Posterior cingulate gyrus (tissue), 11 donors: ENCODE measurements at regions not wholly inside any gene's neighbourhood (a gene's known extent, or its start where the extent isn't known, plus 50 kb on each side); places are given as distances from the start of the nearest gene placed in this dataset.
"Not testable (repeated sequence)": the region's sequence is repeated elsewhere in the genome, so short reads cannot be mapped to it uniquely, and the experiment has no call there.

ENCODE experiments used
- DNase-seq, 10 donors: peaks; one replicate each; pipeline versions ENCODE4 v3.0.0 to v3.0.0-alpha.2; 2020 to 2021; ENCODE audit warnings: mixed read lengths in 3 of 10
- intact Hi-C: fragments of 100-400 bp; cut with DNase I; formaldehyde crosslinking; loops from one replicate; pipeline ENCODE4 v1.15.1; 2023

DNA sequence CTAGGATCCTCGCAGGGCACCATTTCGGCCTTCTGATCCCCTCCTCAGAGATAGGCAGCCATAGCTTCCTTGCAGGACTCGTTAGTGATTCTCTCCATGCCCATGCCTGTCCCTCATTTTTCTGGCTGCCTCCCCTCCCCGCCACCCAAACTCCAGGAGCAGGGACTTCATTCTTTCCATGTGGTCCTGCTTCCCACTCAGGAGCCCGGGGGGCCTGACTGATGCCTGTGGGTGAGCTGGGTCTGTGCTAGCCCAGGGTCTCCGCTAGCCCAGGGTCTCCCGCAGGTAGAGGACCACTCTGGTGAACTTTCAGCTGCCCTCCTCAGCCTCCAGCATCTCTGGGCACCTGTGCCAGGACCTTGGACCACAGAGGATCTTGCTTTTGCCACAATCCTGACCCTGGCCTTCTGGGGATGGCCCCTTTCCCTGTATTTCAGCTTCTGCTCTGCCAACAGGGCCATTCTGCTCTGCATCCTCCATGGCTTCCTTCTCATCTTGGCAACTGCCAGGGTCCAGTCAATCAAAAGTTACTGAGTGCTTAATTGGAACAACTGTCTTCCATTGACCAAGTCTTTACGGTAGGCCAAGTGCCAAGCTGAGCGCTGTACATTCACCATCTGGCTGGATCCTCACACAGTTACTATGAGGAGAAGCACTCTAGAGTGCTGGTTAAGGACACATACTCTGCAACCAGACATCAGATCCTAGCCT lies 152.2 kb downstream of the EFNB1 start:
- peak in 1 of 10 donors; percentile 69 for DNase-seq
- intact Hi-C loops = no loop called here

DNA sequence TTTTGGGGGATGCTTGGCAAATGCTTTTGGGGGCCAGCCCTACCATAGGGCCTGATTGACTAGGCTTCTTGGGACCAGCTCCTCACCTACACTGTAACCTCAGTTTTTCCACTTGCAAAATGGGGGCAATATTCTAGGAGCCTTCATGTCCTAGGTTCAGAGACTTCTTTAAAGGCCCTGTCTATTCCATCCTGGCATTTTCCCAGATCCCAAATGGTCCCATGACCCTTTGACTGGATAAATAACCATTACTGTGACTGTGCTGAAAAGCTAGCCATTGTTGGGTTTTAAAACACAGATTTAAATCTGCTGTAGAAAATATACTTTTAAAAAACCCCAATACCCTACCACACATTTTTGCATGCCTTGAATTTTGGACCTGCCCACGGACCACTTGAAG lies 149.8 kb downstream of the EFNB1 start:
- DNase-seq = no peak
- intact Hi-C loops = no loop called here

DNA sequence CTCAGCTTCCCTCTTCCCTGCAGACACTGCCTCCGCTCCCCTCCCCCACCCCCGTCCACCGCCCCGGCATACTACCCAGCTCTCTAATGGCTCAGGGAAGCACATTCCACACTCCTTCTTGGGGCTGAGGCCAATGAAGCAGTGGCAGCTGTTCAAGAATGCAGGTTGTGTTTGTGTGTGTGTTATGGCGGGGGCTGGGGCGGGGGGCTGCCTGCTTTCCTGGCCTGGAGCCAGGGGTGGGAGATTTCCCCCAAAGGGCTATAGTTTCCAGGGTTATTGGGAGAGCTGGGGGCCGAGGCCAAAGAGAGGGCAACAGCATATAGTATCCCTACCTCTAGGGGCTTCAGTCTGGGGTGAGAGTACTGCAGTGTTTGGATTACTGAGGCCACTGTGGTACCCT lies 149.4 kb downstream of the EFNB1 start:
- no peak for DNase-seq
- intact Hi-C loops = no loop called here

DNA sequence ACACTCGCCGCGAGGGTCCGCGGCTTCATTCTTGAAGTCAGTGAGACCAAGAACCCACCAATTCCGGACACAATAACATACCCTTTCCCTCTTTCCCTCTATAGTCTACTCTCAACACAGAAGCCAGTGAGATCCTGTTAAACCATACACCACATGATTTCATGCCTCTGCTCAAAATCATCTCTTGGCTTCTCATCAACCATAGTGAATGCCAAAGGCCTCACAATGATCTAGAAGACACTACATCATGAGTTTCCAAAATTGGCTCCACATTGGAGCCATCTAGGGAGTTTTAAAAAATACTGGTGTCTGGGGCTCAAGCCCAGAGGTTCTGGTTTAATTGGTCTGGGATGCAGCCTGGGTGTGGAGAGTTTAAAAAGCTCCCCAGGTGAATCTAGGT lies 124.5 kb downstream of the EFNB1 start:
- intact Hi-C loops = no loop called here
- DNase-seq = no peak

DNA sequence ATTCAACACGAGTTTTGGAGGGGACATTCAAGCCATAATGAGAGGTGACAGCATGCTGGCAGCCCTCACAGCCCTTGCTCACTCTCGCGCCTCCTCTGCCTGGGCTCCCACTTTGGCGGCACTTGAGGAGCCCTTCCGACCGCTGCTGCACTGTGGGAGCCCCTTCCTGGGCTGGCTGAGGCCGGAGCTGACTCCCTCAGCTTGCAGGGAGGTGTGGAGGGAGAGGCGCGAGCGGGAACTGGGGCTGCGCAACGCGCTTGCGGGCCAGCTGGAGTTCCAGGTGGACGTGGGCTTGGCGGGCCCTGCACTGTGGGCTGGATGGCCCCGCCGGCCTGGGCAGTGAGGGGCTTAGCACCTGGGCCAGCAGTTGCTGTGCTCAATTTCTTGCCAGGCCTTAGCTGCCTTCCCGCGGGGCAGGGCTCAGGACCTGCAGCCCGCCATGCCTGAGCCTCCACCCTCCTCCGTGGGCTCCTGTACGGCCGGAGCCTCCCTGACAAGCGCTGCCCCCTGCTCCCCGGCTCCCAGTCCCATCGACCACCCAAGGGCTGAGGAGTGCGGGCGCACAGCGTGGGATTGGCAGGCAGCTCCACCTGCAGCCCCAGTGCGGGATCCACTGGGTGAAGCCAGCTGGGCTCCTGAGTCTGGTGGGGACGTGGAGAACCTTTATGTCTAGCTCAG lies 123.3 kb downstream of the EFNB1 start:
- intact Hi-C loops, DNase-seq: not testable (repeated sequence)

DNA sequence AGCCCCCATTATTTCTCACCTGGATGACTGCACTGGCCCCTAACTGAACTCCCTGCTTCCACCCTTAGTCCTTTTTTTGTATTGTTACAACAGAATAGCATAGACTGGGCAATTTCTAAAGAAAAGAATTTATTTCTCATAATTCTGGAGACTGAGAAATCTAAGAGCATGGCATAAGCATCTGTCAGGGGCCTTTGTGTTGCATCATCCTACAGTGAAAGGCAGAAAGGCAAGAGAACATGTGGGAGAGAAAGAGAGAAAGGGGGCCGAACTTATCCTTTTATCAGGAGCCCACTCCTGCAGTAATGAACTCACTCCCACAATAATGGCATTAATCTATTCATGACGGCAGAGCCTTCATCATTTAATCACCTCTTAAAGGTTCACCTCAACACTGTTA lies 122.1 kb downstream of the EFNB1 start:
- intact Hi-C loops = no loop called here
- no peak for DNase-seq

DNA sequence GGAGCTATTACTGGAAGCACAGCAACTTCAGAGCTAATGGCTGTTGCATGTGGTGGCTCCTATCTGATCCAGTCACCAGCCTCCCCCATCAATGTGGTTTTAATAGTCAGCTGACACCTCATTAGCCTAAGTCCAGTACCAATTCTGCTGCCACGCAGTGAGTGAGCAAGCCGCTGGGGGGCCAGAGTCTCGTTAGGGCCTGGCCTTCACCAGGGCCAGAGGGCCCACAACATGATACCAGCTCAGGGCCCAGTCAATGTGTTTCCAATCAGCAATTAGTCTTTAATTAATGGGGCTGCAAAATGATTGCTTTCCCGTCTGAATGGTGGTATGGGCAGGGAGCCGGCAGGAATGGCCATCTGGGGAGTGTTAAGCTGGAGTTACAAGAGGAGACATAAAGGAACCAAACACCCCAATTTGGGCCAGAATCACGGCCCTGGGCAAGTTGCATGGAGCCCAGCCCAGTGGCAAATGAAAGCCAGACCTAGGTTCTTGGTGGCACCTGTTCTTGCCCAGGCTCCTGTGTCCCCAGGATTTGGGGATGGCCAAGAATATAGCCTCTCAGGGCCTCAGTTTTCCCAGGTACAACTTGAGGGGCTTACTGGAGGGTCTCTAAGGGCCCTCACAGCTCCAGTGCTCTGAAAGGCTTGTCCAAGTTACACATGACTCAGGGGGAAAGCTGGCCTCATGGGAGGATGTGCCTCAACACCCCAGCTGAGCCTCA lies 119.2 kb downstream of the EFNB1 start:
- intact Hi-C loops = no loop called here
- no peak for DNase-seq

DNA sequence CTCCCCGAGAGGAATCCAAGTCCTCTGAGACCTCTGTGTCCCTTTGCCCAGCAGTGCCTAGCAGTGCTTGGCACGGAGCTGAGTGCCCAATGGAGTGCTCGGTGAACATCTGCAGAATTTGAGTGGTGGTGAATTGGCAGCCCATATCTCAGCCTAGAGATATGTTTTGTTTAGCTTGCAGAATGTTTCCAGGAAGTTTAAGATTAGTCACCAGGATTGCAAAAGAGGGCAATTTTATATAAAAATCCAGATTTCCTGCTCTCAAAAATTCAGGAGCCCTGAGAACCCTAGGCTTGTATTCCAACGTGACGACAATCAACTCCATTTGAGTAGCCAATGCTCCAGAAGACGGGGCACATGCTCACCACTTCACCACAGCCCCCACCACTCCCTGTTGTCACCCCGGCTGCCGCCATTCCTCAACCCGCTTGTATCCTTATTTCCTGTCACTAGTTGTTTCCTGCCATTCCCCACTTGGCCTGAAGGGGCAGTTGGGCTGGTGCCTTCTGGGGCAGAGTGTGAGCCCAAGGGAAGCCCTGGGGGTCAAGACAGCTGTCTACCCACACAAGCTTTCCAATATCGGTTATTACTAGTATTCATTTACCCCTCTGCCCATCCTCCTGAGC lies 116.9 kb downstream of the EFNB1 start:
- DNase-seq = no peak
- intact Hi-C loops = no loop called here

DNA sequence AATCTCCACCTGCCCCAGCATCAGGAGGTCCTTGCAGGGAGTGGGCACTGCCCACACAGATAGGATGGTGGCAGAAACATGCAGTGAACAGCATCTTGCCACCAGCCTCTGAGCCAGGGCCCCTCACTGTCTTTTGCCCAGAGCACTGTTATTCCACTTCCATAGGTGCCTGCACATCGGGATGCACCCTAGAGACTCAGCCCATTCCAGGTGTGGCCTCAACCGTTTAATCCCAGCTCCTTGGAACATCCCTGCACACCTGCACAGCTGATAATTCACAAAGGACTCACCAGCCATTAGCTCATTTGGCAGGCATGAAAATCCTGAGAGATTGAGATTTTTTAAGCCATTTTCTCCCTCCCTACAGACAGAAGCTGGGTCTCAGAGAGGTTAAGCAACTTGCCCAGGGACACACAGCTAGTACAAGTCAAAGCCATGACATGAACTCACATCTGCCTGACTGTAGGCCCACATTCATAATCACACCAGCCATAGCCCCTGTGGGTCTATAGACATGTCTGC lies 116.3 kb downstream of the EFNB1 start:
- intact Hi-C loops = no loop called here
- no peak for DNase-seq

DNA sequence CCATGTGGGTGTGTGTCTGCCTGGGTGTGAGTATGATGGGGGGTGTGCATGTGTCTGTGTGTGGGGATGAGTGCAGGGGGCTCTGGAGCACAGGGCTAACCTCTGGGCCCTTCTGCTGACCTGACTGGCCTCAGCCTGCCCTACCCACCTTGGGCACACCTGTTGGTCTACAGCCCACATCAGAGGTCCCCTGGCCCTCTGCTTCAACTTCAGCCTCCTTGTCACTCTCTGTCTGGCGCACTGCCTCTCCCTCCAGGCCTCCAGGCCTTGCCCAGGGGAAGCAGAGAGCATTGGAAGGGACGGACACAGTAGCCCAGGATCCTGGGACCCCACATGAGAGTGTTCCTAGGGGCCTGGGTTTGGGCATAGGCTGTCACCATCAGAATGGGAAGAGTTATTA lies 115.4 kb downstream of the EFNB1 start:
- intact Hi-C loops = no loop called here
- DNase-seq = no peak

DNA sequence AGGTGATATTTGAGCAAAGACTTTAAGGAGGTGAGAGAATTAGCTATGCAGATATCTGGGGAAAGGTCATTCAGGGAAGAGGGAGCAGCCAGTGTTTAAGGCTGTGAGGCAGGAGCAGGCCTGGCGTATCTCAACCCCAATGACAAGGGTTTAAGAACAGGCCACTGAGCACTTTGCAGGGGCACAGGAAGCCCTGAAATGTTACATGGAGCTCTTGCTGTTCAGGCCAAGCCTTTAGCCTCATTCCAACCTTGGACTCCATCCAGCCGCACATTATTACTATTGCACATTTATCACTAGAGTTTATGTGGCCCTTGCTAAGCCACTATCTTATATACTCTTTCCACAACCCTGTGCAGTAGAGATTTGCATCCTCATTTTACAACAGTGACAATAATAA lies 114.0 kb downstream of the EFNB1 start:
- intact Hi-C loops = no loop called here
- no peak for DNase-seq

DNA sequence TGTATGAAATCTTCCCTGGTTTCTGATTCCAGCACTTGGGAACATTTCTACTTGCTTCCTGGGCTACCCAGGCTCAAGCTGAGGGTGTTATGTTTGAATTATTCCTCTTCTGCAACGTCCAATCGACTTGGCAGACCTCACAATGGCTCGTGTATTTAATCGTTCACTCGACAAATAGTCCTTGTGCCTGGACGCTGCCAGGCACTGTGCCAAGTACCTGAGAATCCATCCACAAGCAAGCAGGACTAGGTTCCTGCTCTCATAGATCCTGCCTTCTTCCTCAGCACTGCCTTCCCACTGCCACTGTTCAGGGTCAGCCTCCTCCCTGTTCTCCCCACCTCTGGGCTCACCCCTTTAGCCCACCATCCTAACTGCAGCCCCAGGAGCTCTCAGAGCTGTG lies 113.3 kb downstream of the EFNB1 start:
- intact Hi-C loops = no loop called here
- DNase-seq = no peak

DNA sequence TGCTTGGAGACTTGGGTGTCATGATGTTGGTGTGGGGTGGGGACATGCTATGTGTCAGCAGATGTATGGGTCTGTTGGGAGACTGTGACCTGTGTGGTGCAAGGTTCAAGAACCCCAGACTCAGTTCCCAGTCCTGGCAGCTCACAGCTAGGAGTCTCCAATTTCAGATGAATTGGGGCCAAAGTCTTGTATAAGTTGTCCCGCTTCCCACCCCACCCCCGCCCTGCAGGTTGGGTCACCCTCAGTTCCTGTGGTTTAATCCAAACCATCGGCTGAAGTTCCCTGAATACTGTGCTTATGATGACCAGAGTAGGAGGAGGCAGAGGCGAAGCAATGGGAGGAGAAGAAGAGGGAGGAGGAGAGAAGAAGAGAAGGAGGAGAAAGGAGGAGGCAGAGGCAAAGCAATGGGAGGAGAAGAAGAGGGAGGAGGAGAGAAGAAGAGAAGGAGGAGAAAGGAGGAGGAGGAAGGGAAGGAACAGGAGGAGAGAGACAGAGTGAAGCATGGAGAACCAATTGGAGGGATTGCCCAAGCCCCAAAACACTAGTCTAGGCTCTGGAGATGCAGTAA lies 112.6 kb downstream of the EFNB1 start:
- intact Hi-C loops = no loop called here
- peak in 1 of 10 donors; percentile 3 for DNase-seq

DNA sequence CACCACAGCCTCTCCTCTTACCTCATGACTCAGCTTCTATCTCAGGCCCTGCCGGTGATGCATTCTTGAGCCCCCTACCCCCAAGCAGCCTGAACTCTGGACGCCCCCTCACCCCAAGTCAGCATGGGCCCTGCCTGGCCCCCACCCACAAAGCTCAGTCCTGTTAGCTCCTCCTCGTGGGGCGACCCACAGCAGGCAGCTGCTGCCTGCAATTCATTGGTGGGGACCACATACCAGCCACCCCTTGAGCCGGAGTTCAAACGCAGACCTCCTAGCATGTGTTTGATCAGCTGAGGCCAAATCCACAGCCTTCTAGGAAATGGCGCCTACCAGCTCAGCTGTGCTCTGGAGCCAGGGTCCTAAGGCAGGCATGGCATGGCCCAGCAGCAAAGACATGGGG lies 111.8 kb downstream of the EFNB1 start:
- intact Hi-C loops = no loop called here
- DNase-seq = peak in 1 of 10 donors; percentile 48

DNA sequence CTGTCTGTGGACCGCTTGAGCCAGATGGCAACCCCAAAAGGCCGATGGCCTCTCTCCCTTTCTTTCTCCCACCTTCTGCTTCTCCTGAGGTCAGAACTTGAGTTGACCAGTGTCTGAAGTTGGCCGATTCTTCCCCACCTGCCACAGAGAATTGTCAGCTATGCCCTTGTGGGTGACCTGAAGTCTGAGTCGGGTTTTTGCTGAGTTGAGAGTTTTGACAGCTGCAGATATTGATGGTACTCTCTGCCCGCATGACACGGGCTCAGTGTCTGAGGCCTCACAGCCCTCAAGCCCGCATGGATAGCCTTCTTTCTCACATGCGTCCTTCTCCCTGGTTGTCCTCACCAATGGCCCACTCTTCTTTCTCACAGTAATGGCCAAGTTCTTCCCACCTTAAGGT lies 111.0 kb downstream of the EFNB1 start:
- DNase-seq = peak in 1 of 10 donors; percentile 11
- intact Hi-C loops = no loop called here

DNA sequence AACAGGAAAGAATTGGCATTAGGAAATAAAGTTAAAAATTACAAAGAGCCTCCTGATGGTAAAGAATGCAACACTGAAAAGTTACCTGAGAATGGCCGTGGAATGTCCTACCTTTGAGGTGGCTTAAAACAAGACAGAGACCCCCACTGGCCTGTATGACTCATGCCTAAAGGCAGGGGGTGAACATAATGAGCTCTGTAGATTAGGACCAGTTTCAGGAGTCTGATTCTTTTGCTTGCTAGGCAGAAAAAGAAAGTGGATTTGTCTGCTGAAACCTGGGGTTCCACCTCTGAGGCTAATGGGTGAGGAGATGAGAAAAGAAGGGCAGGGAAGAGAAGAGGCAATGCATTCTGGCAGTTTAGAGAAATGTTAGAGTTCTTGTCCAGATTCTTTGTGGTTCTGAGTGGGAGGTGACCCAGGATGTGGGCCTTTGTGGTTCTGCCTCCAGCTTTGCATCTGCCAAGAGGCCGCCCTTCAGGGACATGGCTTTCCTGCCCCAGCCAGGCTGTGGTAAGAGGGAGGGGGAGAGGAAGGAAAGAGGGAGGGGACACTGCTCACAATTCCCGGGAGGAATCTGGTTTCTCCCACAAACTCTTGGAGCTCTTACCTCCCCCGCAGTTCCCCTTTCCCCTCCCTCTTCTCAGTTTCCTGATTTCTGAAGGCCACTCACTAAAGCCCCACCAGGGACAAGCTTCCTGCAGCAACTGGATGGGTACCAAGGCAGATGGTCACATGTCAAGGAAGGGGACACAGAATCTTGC lies 109.6 kb downstream of the EFNB1 start:
- DNase-seq = no peak
- intact Hi-C loops = no loop called here

DNA sequence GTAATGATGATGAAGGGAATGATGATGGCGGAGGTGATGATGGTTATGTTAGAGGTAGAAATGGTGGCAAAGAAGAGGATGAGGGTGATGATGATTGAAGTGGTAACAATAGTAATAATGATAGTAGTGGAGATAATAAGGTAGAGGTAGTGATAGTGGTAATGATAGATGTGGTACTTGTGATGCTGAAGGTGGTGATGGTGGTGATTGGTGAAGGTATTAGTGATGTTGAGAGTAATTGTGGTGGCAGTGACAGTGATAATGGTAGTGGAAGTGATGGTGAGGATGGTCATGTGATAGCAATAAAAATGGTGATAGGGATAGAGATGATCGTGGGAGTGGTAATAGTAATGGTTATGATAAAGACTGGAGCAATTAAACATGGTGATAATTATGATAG lies 108.8 kb downstream of the EFNB1 start:
- intact Hi-C loops = no loop called here
- no peak for DNase-seq

DNA sequence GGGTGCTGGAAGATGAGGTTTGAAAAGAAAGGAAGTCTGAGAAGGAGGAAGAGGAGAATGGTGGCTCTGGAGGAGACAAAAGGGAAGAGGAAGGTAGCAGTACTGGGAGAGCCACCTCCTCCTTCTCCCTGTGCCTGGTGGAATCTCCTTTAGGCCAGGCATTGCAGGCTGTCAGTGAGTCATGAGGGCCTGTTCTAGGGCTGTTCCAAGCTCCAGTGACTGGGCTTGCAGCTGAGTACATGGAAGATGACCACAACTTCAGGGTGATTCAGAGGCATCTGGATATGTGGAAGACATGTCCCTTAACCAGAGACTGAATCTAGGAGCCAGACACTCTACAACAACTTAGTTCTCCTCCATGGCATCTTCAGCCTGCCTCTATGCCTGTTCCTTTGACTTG lies 107.8 kb downstream of the EFNB1 start:
- DNase-seq = peak in 1 of 10 donors; percentile 21

DNA sequence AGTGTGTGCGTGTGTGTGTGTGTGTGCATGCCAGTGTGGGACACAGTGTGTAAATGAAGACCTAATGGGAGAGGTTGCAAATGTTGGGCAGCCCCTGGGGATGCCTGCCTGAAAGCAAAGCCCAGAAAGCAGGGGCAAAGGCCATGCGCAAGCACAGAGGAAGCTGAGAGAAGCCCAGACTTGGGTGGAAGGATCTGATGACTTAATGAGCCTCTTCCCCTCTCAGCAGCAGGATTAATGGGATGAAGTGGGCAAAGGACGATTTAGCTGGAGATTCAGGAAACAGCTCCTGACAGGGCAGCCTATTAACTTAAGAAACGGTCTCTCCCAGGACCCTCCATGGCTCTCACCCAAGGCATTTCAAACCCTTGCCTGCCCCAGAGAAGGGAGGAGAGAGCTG lies 107.3 kb downstream of the EFNB1 start:
- DNase-seq = peak in 1 of 10 donors; percentile 22
- intact Hi-C loops = no loop called here

More for the DNA sequence above, 107.8 kb downstream of the EFNB1 start:
- intact Hi-C loops = no loop called here

DNA sequence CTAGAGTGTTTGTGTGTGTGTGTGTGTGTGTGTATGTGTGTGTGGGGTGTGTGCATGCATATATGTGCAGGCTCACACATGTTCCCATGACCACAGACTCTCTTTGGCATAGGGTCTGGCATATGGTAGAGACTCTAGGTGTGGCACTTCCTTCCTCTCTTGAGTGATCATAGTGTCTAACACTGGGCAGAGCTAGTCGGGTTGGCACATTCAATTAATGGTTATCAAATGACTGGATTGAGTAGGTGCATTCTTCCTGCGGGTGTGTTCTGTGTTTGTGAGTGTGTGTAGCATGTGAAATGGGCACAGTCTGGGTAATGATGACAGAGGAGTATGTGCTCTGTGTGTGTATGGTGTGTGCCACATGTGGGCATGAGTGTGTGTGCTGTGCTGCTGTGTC lies 106.5 kb downstream of the EFNB1 start:
- peak in 1 of 10 donors; percentile 14 for DNase-seq
- intact Hi-C loops = no loop called here
